ENCODE measurements at regions not wholly inside any gene's neighbourhood (a gene's known extent, or its start where the extent isn't known, plus 50 kb on each side); places are given as distances from the start of the nearest gene placed in this dataset.

- TF ChIP-seq ZNF175 (tag by site-specific recombination; IDR thresholded peaks at IDR 0.05) = no peak
- no peak for TF ChIP-seq CTCF (tag by site-specific recombination; IDR thresholded peaks at IDR 0.05)
- no peak for TF ChIP-seq KLF10 (tag by site-specific recombination; IDR thresholded peaks at IDR 0.05)
- no peak for TF ChIP-seq PRDM6 (tag by site-specific recombination; IDR thresholded peaks at IDR 0.05)
- TF ChIP-seq SP2 (tag by site-specific recombination; IDR thresholded peaks at IDR 0.05) = no peak
Measured at GRCh38 chr20:39398656-39399055, 436.5 kb downstream of the DHX35 start.

All from HEK293 (cell line).